ENCODE measurements at regions not wholly inside any gene's neighbourhood (a gene's known extent, or its start where the extent isn't known, plus 50 kb on each side); places are given as distances from the start of the nearest gene placed in this dataset.

DNA sequence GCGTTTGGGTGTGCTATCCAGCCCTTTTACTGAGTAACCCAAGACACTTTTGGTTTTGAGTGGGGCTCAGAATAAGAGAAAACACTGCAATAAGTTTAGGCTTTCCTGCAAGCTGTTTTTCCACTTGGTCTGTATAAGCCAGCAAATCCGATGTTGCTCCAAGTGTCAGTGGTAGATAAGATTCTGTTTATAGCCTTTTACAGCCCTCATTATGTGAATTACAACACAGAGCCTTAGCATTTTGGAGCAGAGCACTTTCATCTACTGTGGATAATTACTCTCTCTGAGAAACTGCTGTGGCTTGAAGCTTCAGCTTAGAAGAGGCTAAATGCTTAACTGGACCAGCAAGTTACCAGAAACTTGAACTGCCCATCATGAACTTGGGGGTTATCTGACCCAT, 601.1 kb downstream of the JRKL start:
- TF ChIP-seq, protein P1, sequence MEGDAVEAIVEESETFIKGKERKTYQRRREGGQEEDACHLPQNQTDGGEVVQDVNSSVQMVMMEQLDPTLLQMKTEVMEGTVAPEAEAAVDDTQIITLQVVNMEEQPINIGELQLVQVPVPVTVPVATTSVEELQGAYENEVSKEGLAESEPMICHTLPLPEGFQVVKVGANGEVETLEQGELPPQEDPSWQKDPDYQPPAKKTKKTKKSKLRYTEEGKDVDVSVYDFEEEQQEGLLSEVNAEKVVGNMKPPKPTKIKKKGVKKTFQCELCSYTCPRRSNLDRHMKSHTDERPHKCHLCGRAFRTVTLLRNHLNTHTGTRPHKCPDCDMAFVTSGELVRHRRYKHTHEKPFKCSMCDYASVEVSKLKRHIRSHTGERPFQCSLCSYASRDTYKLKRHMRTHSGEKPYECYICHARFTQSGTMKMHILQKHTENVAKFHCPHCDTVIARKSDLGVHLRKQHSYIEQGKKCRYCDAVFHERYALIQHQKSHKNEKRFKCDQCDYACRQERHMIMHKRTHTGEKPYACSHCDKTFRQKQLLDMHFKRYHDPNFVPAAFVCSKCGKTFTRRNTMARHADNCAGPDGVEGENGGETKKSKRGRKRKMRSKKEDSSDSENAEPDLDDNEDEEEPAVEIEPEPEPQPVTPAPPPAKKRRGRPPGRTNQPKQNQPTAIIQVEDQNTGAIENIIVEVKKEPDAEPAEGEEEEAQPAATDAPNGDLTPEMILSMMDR (IDR thresholded peaks at IDR 0.05; ENCODE audit: low read depth, low read length, poor library complexity, severe bottlenecking): no peak
- no peak for TF ChIP-seq EZH2phosphoT487 (IDR thresholded peaks at IDR 0.05; ENCODE audit: borderline replicate concordance, low read length)
